Retinal pigment epithelial cell (primary cell): ENCODE measurements at regions not wholly inside any gene's neighbourhood (a gene's known extent, or its start where the extent isn't known, plus 50 kb on each side); places are given as distances from the start of the nearest gene placed in this dataset.

Experiments used
- DNase-seq: peaks from one replicate; pipeline ENCODE4 v3.0.0-alpha.2; 2010; ENCODE audit warnings: low read depth
- H3K4me3 ChIP-seq: 2 replicates; pipeline ENCODE4 v1.5.1; 2011; ENCODE audit warnings: mild to moderate bottlenecking, low read length, control low read depth, moderate library complexity
- TF ChIP-seq, protein P1 (sequence below): conservative IDR thresholded peaks from 2 replicates; pipeline ENCODE4 v1.5.1; 2011; ENCODE audit warnings: low read depth, low read length, control low read depth, inconsistent platforms

DNA sequence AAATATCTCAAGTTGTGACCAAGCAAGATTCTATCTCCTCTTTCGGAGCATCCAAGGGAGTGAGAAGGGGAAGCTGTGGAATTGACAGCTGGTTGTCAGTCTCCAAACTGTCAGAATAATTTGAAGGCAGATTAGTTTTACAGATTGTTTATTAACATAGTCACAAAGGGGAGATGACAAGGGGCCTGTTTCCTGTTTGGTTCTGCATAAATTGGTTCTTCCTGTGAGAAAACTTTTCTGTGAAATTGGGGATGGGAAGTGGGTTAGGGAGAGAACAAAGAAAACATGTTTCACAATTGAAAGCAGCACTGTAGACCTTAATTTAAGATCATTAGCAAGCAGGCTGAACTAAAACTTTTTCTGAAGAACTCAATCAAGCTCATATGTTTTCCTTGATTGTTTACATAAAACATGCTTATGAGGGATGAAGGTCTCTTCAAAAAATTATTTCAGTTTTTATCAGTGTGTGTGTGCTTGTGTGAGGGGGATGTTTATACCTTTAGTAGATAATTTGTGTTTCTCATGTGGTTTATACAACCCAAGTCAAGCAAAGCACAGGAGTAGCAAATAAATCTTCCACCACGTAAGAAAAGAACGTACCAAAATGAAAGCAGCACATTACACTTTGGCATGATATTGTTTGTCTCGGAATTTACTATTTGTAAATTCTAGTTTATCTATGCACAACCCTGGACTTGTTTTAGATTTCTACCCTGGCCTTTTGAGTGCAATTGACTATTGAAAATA lies 604.9 kb upstream of the CDH2 start:
- TF ChIP-seq, protein P1, sequence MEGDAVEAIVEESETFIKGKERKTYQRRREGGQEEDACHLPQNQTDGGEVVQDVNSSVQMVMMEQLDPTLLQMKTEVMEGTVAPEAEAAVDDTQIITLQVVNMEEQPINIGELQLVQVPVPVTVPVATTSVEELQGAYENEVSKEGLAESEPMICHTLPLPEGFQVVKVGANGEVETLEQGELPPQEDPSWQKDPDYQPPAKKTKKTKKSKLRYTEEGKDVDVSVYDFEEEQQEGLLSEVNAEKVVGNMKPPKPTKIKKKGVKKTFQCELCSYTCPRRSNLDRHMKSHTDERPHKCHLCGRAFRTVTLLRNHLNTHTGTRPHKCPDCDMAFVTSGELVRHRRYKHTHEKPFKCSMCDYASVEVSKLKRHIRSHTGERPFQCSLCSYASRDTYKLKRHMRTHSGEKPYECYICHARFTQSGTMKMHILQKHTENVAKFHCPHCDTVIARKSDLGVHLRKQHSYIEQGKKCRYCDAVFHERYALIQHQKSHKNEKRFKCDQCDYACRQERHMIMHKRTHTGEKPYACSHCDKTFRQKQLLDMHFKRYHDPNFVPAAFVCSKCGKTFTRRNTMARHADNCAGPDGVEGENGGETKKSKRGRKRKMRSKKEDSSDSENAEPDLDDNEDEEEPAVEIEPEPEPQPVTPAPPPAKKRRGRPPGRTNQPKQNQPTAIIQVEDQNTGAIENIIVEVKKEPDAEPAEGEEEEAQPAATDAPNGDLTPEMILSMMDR, result no peak
- H3K4me3 ChIP-seq, result no peak overlapping the region

DNA sequence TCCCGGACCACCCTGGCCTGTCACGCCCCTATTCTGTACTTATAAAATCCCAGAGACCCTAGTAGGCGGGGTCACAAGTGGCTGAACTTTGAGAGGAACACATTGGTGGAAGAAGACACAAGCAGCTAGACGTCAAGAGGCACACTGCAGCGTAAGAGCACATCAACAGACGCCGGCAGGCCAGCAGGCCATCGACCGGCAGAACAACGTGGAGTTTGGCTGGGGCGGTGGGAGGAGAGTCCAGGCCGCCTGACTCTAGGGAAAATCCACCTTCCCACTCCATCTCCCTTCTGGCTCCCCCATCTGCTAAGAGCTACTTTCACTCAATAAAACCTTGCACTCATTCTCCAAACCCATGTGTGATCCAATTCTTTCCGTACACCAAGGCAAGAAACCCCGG lies 601.8 kb upstream of the CDH2 start:
- no peak overlapping the region for H3K4me3 ChIP-seq
- TF ChIP-seq, protein P1, result no peak
- no peak for DNase-seq

More for the DNA sequence above, 604.9 kb upstream of the CDH2 start:
- no peak for DNase-seq

DNA sequence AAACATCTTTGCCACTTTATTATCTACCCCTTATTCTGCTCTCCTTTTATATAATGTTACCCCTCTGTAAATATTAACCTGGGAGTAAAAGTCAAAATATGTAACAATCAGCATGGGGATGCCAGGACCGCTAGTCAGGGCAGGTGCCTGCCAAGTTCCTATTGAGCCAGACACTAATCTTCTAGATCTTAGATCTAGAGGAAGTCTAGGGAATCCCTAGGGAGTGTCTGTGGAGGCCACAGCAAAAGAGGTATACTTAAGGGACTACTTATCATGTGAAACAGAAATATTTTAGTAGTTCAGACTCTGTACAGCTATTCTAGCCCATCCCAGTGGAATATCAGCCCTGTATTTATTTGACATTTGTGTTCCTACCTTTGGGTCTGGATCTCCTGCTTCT lies 600.8 kb upstream of the CDH2 start:
- no peak overlapping the region for H3K4me3 ChIP-seq
- DNase-seq, result no peak
- TF ChIP-seq, protein P1, result no peak

DNA sequence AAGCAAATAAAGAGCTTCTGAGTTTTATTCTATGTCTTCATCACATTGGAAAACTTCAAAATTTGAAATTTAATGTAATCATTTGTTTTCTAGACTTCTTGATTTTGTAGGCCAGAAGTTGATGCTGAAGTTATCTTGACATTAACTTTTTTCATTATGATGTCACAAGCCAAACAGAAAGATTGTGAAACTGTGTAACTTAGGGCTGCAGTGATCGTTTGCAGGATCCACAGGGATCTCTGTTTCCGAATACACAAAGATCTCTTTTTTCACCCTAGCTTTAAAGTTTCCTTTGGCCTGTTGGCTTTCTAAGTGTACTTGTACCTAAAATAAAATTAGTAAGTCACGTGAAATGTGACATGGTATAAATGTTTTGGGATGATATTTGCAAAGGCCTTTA lies 594.9 kb upstream of the CDH2 start:
- TF ChIP-seq, protein P1, result no peak
- no peak overlapping the region for H3K4me3 ChIP-seq
- no peak for DNase-seq

DNA sequence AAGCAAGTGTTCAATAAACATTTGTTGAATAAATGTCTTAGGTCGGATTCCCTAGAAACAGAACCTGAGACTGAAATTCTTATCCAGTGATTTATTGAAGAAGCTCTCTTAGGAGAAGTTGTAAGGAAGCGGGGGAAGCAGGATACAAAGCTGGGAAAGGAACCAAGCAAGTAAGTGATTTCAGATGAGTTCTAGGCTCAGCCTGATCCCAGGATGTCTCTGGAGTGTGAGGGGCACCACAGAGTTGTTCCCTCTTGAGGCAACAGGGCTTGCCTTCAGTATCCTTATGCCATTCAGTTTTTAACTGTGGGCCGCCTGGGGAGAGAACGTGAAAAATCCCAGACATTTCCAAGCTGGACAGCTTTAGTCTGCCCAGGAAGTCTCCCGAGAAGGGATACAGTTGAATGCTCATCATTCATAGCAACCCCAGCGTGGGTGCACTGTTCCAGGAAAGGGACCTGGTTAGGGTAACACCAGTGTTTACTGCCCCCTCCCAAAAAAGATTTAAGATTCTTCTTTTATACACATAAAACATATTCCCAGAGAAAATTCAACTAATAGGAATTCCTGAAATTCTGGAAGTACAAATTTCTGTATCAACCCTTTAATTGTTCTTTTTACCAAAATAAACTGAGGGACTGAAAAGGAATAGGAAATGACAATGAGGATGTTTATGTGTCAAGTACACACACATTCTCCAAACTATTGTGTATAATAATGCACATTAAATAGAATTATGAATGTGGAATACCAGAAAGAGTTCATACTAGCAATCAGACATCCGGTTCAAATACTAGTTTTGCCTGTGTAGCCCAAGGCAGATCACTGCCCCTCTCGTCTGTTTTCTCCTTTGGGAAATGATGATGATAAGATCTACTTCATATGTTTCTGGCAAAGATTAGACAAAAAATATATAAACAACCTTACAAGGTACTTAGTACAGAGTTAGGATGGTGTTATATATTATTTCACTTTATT lies 592.1 kb upstream of the CDH2 start:
- H3K4me3 ChIP-seq, result no peak overlapping the region
- TF ChIP-seq, protein P1, result no peak
- DNase-seq, result no peak

DNA sequence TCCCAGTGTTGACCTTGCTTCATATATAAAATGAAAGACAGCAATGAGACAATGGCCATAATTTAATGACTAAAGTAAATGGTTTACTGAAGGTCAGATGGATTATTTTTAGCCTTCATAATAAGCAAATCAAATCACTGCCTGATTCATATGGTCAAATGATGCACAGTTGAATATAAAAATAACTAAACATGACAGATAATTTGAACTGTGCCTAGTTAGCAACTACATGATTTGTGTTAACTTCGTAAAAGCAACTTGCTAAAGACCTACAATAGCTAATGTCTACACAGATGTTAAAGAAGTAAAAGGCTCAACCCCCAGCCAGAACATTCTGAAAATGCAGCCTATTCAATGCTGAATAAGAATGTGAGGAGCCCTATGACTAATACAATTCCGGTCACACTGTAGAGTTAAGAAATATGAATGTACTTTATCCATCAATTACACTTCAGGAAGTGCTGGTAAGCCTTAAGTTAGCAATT lies 590.8 kb upstream of the CDH2 start:
- DNase-seq, result peak; percentile 62
- no peak overlapping the region for H3K4me3 ChIP-seq
- TF ChIP-seq, protein P1, result no peak
